ENCODE measurements at regions not wholly inside any gene's neighbourhood (a gene's known extent, or its start where the extent isn't known, plus 50 kb on each side); places are given as distances from the start of the nearest gene placed in this dataset.

DNA sequence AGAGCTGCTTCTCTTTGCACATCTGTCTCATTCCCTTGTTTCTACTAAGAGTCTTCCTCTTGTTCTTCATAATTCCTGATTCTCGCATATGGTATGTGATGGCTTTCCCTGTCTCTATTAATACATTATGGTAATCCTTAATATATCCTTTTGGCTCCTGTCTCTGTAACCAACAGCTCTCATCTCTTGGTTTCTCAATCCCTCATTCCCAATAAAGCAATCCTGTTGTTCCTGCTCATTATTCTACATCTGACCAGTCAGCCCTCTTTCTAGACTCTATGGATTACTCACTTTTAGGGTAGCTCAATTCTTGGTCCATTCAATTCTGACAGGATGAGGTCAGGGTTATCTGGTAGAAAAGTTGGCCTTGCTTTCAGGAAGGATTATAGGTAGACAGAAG, 349.9 kb downstream of the LRIG3 start:
- no peak overlapping the region for H3K4me3 ChIP-seq
- no peak for DNase-seq
- TF ChIP-seq CTCF (IDR thresholded peaks at IDR 0.05) (no peak), POLR2A (IDR thresholded peaks at IDR 0.05) (no peak)
- WGBS, 2 donors = 78 to 86% methylated on average over 1 of the region's 1 CpG
- H3K36me3 ChIP-seq = no peaks in the 10 kb centered on the region
- intact Hi-C loops (cut with DNase I) = no loop called here
- no peaks in the 10 kb centered on the region for H3K9me3 ChIP-seq
- no peaks in the 10 kb centered on the region for H3K4me1 ChIP-seq
- H3K27me3 ChIP-seq = no peaks in the 10 kb centered on the region
- no peak overlapping the region for H3K27ac ChIP-seq

GRCh38 chr12:58575256-58575655, 345.0 kb downstream of the LRIG3 start:
- DNase-seq = no peak
- TF ChIP-seq POLR2A (IDR thresholded peaks at IDR 0.05) (no peak), CTCF (IDR thresholded peaks at IDR 0.05) (no peak)
- Histone ChIP-seq H3K9me3 (no peaks in the 10 kb centered on the region), H3K27me3 (no peaks in the 10 kb centered on the region), H3K36me3 (no peaks in the 10 kb centered on the region), H3K4me3 (no peak overlapping the region), H3K27ac (peak overlapping the region in 3 of 4 donors; percentile 11 to 49 (median 32)), H3K4me1 (peaks cover 0 to 15% (median 0%) of the 10 kb centered on the region in 3 donors)
- intact Hi-C loops (cut with DNase I) = no loop called here
- WGBS, 2 donors = 61 to 72% methylated on average over 5 of the region's 5 CpGs

GRCh38 chr12:58576081-58576480, 344.2 kb downstream of the LRIG3 start:
- no peak for TF ChIP-seq CTCF (IDR thresholded peaks at IDR 0.05)
- no peak for TF ChIP-seq POLR2A (IDR thresholded peaks at IDR 0.05)
- H3K27me3 ChIP-seq = no peaks in the 10 kb centered on the region
- 61 to 72% methylated on average over 5 of the region's 5 CpGs for WGBS, 2 donors
- no peak for DNase-seq
- H3K4me3 ChIP-seq = no peak overlapping the region
- H3K4me1 ChIP-seq = peaks cover 0 to 15% (median 0%) of the 10 kb centered on the region in 3 donors
- intact Hi-C loops (cut with DNase I) = no loop called here
- H3K27ac ChIP-seq = peak overlapping the region in 3 of 4 donors; percentile 32 to 49 (median 49)
- H3K9me3 ChIP-seq = no peaks in the 10 kb centered on the region
- no peaks in the 10 kb centered on the region for H3K36me3 ChIP-seq

DNA sequence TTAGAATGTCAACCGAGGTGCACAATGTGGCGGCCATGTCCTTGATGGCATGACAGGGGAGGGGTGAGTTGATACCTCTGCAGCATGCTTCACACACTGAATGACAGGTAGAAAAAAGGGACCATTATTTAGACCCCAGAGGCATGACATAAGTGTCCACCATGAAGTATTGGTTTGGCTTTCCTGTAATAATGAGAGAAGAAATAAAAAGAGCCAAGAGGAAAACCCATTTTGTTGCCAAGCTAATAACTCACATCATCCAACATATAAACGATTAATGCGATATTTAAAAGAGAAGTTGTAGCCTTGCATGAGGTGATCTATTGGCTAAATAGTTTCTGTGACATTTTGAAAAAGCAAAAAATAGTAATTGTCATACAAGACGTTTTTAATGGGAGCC, 343.4 kb downstream of the LRIG3 start:
- Histone ChIP-seq H3K4me1 (peaks cover 0 to 15% (median 0%) of the 10 kb centered on the region in 3 donors), H3K27me3 (no peaks in the 10 kb centered on the region), H3K36me3 (no peaks in the 10 kb centered on the region), H3K9me3 (no peaks in the 10 kb centered on the region), H3K27ac (peak overlapping the region in 2 of 4 donors; percentile 49), H3K4me3 (no peak overlapping the region)
- DNase-seq = no peak
- no peak for TF ChIP-seq POLR2A (IDR thresholded peaks at IDR 0.05)
- 67 to 80% methylated on average over 5 of the region's 5 CpGs for WGBS, 2 donors
- intact Hi-C loops (cut with DNase I) = no loop called here

DNA sequence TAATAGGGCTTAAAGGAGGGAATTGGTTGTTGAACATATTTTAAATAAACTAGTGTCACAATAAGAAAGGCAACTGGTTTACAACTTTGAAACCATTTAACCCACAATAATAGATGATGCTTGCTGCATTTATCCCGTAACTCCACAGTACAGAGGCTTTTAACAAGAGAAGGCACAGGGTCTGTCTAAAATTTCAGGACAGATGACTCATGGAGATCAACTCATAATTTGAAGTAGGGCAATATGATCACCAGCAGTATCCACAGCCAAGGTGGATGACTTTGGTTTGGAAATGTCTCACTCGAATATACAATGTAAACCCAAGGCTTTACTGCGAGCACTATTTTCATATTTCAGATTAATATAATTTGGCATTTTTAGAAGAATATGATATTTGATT, 340.2 kb downstream of the LRIG3 start:
- Histone ChIP-seq H3K4me1 (peaks cover 0 to 31% (median 9%) of the 10 kb centered on the region in 3 donors), H3K9me3 (no peaks in the 10 kb centered on the region)
- WGBS, 2 donors = 80% methylated on average over 3 of the region's 3 CpGs

More for the DNA sequence above, 340.2 kb downstream of the LRIG3 start:
- no peaks in the 10 kb centered on the region for H3K36me3 ChIP-seq
- no peak for DNase-seq
- no peaks in the 10 kb centered on the region for H3K27me3 ChIP-seq
- no peak overlapping the region for H3K4me3 ChIP-seq
- TF ChIP-seq POLR2A (IDR thresholded peaks at IDR 0.05) (no peak), CTCF (IDR thresholded peaks at IDR 0.05) (no peak)
- H3K27ac ChIP-seq = no peak overlapping the region
- intact Hi-C loops (cut with DNase I) = no loop called here

Measured in esophagus squamous epithelium (tissue), 5 donors.